Mucosa of descending colon (tissue), 3 donors: ENCODE measurements at regions not wholly inside any gene's neighbourhood (a gene's known extent, or its start where the extent isn't known, plus 50 kb on each side); places are given as distances from the start of the nearest gene placed in this dataset.

Experiments used
- ATAC-seq: fragments of 200-7000 bp; cut with Tn5 transposase; one replicate; pipeline ENCODE4 v1.9.1; 2020; ENCODE audit warnings: mild to moderate bottlenecking, moderate library complexity
- DNase-seq, 3 donors: peaks; one replicate each; pipeline ENCODE4 v3.0.0-alpha.2; 2020
- H3K36me3 ChIP-seq: fragments of 200-600 bp; one replicate; pipeline ENCODE4 v1.8.0; 2021; ENCODE audit warnings: low read depth, mild to moderate bottlenecking
- H3K4me1 ChIP-seq: fragments of 200-600 bp; one replicate; pipeline ENCODE4 v1.8.0; 2021; ENCODE audit warnings: low read depth, mild to moderate bottlenecking
- H3K4me3 ChIP-seq: fragments of 200-600 bp; one replicate; pipeline ENCODE4 v1.8.0; 2021; ENCODE audit warnings: mild to moderate bottlenecking
- H3K9me3 ChIP-seq: fragments of 200-600 bp; one replicate; pipeline ENCODE4 v1.8.0; 2021; ENCODE audit warnings: mild to moderate bottlenecking
- CTCF ChIP-seq: fragments of 200-600 bp; IDR thresholded peaks from one replicate; pipeline ENCODE4 v1.8.0; 2022; ENCODE audit warnings: antibody characterized with exemption, mild to moderate bottlenecking
- intact Hi-C, 2 donors: fragments of 100-400 bp; cut with DNase I in 1 of 2; cut with micrococcal nuclease in 1 of 2; formaldehyde crosslinking; loops; one replicate each; pipeline versions ENCODE4 v1.11.0 to v1.11.1; 2022; cut with DNase I, micrococcal nuclease
- donor health status: DM: no; HTN: no; CAD: no; lungs with moderate emphysema.
- donor health status: DM: no; HTN: no; CAD: no.
- donor health status: DM: no; HTN: yes; CAD: no.

DNA sequence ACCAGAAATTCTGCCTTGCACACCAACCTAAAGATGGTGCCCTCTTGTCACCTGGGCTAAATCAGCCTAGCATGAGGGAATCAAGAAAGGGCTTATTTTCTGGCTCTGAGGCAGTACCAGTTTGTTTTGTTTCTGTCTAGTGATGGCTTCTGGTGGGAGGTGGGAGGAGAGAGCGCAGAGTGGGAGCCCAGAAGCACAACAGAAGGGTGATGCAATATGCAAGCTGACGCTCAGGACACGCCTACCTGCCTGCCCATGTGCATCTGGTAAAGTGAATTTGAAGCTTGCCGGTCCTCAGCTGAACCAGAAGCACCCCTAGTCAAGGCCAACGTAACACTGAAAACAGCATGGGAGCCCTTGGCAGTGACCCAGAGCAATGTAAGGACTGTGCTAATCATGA, 138.4 kb upstream of the TIAM1 start:
- Histone ChIP-seq H3K9me3 (peaks cover 32% of the 10 kb centered on the region), H3K4me3 (no peak overlapping the region), H3K36me3 (no peaks in the 10 kb centered on the region), H3K4me1 (no peaks in the 10 kb centered on the region)
- ATAC-seq = no peak
- TF ChIP-seq CTCF = no peak
- intact Hi-C loops = no loop called here
- DNase-seq = no peak

DNA sequence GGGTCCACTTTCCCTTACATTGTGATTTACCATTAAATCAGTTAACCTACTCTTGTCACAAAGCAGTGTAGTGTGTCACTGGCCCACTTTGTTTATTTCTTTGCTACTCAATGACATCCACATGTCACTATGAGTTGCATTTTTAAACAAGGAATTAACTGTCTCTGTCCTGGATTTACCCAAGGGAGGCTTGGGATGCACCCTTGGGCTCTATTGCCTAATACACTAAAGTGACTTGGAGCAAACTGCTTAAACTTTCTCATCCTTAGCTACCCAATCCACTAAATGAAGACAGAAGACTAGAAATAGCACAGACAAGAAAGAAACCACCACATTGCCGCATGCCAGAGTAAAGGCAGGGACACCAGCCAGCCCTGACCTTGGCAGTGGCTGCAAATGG, 136.2 kb upstream of the TIAM1 start:
- H3K4me3 ChIP-seq = no peak overlapping the region
- peaks cover 24% of the 10 kb centered on the region for H3K9me3 ChIP-seq
- no peak for ATAC-seq
- no peaks in the 10 kb centered on the region for H3K36me3 ChIP-seq
- no peak for TF ChIP-seq CTCF
- no peak for DNase-seq
- intact Hi-C loops = no loop called here
- H3K4me1 ChIP-seq = no peaks in the 10 kb centered on the region

- intact Hi-C loops = no loop called here
- no peak for ATAC-seq
- no peak for TF ChIP-seq CTCF
- Histone ChIP-seq H3K36me3 (no peaks in the 10 kb centered on the region), H3K9me3 (peaks cover 19% of the 10 kb centered on the region), H3K4me1 (no peaks in the 10 kb centered on the region), H3K4me3 (no peak overlapping the region)
- no peak for DNase-seq
Observed at GRCh38 chr21:31479714-31480113, 135.7 kb upstream of the TIAM1 start.

DNA sequence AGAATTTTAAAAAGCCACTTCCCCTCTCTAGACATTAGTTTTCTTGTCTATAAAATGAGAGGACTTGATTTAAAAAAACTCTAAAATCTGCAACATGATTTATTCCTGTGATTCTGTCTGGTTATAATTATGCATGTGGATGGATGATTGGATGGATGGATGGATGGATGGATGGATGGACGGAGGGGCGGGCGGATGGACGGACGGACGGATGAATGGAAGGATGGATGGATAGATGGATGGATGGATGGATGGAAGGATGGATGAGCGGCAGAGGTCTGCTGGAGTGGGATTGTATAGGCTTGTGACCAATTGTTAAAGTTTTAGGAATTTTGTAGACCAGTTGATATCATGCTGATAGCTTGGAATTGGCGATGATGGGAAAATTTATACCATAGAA, 135.2 kb upstream of the TIAM1 start:
- Histone ChIP-seq H3K4me1 (no peaks in the 10 kb centered on the region), H3K9me3 (peaks cover 16% of the 10 kb centered on the region), H3K36me3 (no peaks in the 10 kb centered on the region), H3K4me3 (no peak overlapping the region)
- ATAC-seq (no peak), DNase-seq (no peak)
- TF ChIP-seq CTCF = no peak
- intact Hi-C loops = no loop called here

- TF ChIP-seq CTCF = no peak
- ATAC-seq (no peak), DNase-seq (no peak)
- H3K4me1 ChIP-seq = no peaks in the 10 kb centered on the region
- intact Hi-C loops = no loop called here
- H3K9me3 ChIP-seq = peaks cover 8% of the 10 kb centered on the region
- H3K4me3 ChIP-seq = no peak overlapping the region
- H3K36me3 ChIP-seq = no peaks in the 10 kb centered on the region
Observed at GRCh38 chr21:31476263-31477022, 132.4 kb upstream of the TIAM1 start.

GRCh38 chr21:31475223-31475622, 131.2 kb upstream of the TIAM1 start:
- DNase-seq = no peak
- TF ChIP-seq CTCF = no peak
- no peaks in the 10 kb centered on the region for H3K36me3 ChIP-seq
- no peak overlapping the region for H3K4me3 ChIP-seq
- intact Hi-C loops = no loop called here
- no peaks in the 10 kb centered on the region for H3K9me3 ChIP-seq
- ATAC-seq = no peak
- H3K4me1 ChIP-seq = no peaks in the 10 kb centered on the region
